NT2/D1 (cell line): ENCODE measurements at regions not wholly inside any gene's neighbourhood (a gene's known extent, or its start where the extent isn't known, plus 50 kb on each side); places are given as distances from the start of the nearest gene placed in this dataset.

Experiments used
- SUZ12 ChIP-seq: IDR thresholded peaks from 2 replicates; pipeline ENCODE4 v1.6.1; 2011; ENCODE audit not compliant: insufficient read length, insufficient read depth; ENCODE audit errors: extremely low read depth
- YY1 ChIP-seq: IDR thresholded peaks from 2 replicates; pipeline ENCODE4 v1.6.1; 2011; ENCODE audit not compliant: insufficient read length, insufficient read depth
- ZNF274 ChIP-seq: IDR thresholded peaks from 2 replicates; pipeline ENCODE4 v1.6.1; 2011; ENCODE audit warnings: mild to moderate bottlenecking, low read depth, low read length

DNA sequence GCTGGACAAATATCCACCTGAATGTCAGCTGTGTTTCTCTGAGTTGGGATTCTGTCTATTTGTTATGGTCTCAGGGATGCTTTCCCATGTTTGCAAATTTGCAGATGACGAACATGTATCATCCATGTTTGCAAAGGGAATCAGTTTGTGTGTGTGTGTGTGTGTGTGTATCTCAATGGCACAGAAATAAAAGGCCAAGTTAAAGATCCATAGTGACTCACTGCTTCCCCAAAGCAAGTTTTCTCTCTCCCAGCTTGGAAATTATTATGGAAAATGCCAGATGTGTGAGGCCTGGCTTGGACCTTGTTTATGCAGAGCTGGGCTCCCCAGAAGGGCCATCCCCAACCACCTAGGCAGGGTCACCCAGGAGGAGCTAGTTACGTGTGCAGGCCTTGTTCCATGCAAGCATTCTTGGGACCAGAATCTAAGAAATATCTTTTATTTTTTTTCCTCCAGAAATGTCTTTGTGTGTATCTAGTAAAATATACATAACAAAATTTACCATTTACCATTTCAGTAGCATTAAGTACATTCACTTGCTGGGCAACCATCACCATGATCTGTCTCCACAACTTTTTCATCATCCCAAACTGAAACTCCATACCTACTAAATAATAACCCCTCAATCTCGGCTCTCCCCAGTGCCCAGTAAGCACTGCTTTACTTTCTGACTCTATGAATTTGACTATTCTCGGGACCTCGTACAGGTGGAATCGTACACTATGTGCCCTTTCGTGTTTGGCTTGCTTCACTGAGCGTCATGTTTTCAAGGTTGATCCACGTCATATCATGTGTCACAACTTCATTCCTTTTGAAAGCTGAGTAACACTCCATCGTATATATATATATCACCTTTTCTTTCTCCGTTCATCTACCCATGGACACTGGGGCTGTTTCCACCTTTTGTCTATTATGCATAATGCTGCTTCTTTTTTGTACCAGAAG lies 56.6 kb upstream of the WNT7B start:
- TF ChIP-seq ZNF274 (no peak), SUZ12 (no peak), YY1 (no peak)
